Superior temporal gyrus (tissue), 1 donor: ENCODE measurements at regions not wholly inside any gene's neighbourhood (a gene's known extent, or its start where the extent isn't known, plus 50 kb on each side); places are given as distances from the start of the nearest gene placed in this dataset.
A peak's percentile ranks its signal among the peaks of the same experiment; 100 is the strongest.

ENCODE experiments used
- DNase-seq: peaks from one replicate; pipeline ENCODE4 v3.0.0-alpha.2; 2016; ENCODE audit errors: extremely low spot score

- no peak for DNase-seq
Observed at GRCh38 chr3:69535613-69536012, 149.7 kb upstream of the FRMD4B start.

- no peak for DNase-seq
Observed at GRCh38 chr3:69532547-69533224, 146.8 kb upstream of the FRMD4B start.

- DNase-seq: no peak
Observed at GRCh38 chr3:69531576-69532546, 146.0 kb upstream of the FRMD4B start.

- DNase-seq: no peak
Observed at GRCh38 chr3:69530554-69530953, 144.7 kb upstream of the FRMD4B start.

- no peak for DNase-seq
Observed at GRCh38 chr3:69527498-69527897, 141.6 kb upstream of the FRMD4B start.

- no peak for DNase-seq
Observed at GRCh38 chr3:69524816-69525215, 138.9 kb upstream of the FRMD4B start.

- no peak for DNase-seq
Observed at GRCh38 chr3:69521286-69521685, 135.4 kb upstream of the FRMD4B start.

GRCh38 chr3:69511361-69511760 is 125.5 kb upstream of the FRMD4B start:
- no peak for DNase-seq

- no peak for DNase-seq
Observed at GRCh38 chr3:69510481-69511030, 124.7 kb upstream of the FRMD4B start.

GRCh38 chr3:69509288-69509687 is 123.4 kb upstream of the FRMD4B start:
- no peak for DNase-seq

GRCh38 chr3:69505770-69506407 is 120.0 kb upstream of the FRMD4B start:
- no peak for DNase-seq

GRCh38 chr3:69504232-69504631 is 118.3 kb upstream of the FRMD4B start:
- no peak for DNase-seq

GRCh38 chr3:69500604-69501003 is 114.7 kb upstream of the FRMD4B start:
- DNase-seq: no peak

- DNase-seq: peak; percentile 48
Observed at GRCh38 chr3:69499899-69500421, 114.1 kb upstream of the FRMD4B start.

- DNase-seq: no peak
Observed at GRCh38 chr3:69499422-69499821, 113.5 kb upstream of the FRMD4B start.

- no peak for DNase-seq
Observed at GRCh38 chr3:69496856-69497255, 111.0 kb upstream of the FRMD4B start.

GRCh38 chr3:69494185-69494584 is 108.3 kb upstream of the FRMD4B start:
- no peak for DNase-seq

- no peak for DNase-seq
Observed at GRCh38 chr3:69493157-69493556, 107.3 kb upstream of the FRMD4B start.

- no peak for DNase-seq
Observed at GRCh38 chr3:69491975-69492374, 106.1 kb upstream of the FRMD4B start.

- DNase-seq: no peak
Observed at GRCh38 chr3:69490971-69491370, 105.1 kb upstream of the FRMD4B start.

- DNase-seq: no peak
Observed at GRCh38 chr3:69490235-69490634, 104.3 kb upstream of the FRMD4B start.

- no peak for DNase-seq
Observed at GRCh38 chr3:69488026-69488425, 102.1 kb upstream of the FRMD4B start.
